ENCODE measurements at regions not wholly inside any gene's neighbourhood (a gene's known extent, or its start where the extent isn't known, plus 50 kb on each side); places are given as distances from the start of the nearest gene placed in this dataset.
A peak's percentile ranks its signal among the peaks of the same experiment; 100 is the strongest.
"Not testable (repeated sequence)": the region's sequence is repeated elsewhere in the genome, so short reads cannot be mapped to it uniquely, and the experiment has no call there.

DNA sequence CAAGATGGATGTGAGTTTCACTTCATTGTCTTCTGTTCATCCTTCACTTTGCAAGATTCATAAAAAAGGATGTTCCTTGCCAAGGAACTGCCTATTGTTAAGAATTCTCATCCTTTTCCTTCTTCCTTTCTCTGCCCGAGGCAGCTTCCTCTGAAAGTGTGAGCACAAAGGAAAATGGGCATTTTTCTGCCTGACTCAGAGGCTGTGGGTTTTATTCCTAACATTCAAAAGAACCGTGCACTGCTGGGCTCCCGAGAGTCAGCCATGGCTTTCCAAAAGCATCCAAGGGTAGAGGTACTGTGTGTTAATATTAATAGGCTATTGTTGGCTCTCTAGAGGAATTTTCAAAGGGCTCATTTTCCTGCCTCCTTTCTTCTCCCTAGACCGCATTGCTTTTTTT is 289.4 kb downstream of the ABCC12 start:
- no peak for TF ChIP-seq CTCF (IDR thresholded peaks at IDR 0.05; ENCODE audit: insufficient read depth, low read depth, low read length, missing control alignments)

DNA sequence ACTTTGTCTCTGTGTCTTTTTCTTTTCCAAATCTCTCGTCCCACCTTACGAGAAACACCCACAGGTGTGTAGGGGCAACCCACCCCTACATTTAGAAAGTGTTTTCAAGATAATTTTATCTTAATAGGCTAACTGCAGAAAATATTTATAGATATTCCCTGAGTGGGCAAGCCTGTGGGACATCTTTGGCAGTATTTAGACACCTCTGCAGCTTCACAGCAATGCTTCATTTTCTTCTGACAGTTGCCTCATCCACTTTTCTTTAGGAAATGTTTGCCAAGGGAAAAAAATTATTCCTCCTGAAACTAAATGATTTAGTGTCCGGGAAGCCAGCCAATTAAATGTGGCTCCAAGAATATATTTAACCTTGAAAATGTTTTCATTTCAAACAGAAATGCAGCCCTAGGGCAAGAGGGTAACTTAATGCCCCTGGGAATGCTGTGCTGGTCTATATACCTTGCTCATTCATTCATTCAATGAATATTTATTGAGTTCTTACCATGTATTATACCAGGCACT is 290.4 kb downstream of the ABCC12 start:
- DNase-seq (ENCODE audit: low read depth), result no peak
- no peak overlapping the region for H3K4me3 ChIP-seq (ENCODE audit: low read depth, low read length)
- TF ChIP-seq CTCF (IDR thresholded peaks at IDR 0.05; ENCODE audit: insufficient read depth, low read depth, low read length, missing control alignments), result no peak

More for the DNA sequence above, 289.4 kb downstream of the ABCC12 start:
- no peak overlapping the region for H3K4me3 ChIP-seq (ENCODE audit: low read depth, low read length)
- DNase-seq (ENCODE audit: low read depth), result no peak

GRCh38 chr16:47864262-47864661 is 291.5 kb downstream of the ABCC12 start:
- not testable (repeated sequence) for H3K4me3 ChIP-seq (ENCODE audit: low read depth, low read length); DNase-seq (ENCODE audit: low read depth)

DNA sequence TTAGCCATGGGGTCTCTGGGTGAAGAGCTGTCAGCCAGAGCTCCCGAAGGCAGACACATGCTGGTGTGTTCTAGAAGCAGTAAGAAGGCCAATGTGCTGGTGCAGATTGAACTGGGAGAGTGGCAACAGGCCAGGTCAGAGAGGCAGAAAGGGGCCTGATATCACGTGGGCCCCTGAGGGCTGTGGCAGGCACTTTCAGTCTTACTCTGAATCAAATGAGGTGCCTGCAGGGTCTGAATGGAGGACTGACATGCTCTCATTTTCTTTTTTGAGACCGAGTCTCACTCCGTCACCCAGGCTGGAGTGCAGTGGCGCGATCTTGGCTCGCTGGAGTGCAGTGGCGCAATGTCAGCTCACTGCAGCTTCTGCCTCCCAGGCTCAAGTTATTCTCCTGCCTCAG is 293.8 kb downstream of the ABCC12 start:
- DNase-seq (ENCODE audit: low read depth), result peak; percentile 21
- TF ChIP-seq CTCF (IDR thresholded peaks at IDR 0.05; ENCODE audit: insufficient read depth, low read depth, low read length, missing control alignments), result no peak
- H3K4me3 ChIP-seq (ENCODE audit: low read depth, low read length), result no peak overlapping the region

DNA sequence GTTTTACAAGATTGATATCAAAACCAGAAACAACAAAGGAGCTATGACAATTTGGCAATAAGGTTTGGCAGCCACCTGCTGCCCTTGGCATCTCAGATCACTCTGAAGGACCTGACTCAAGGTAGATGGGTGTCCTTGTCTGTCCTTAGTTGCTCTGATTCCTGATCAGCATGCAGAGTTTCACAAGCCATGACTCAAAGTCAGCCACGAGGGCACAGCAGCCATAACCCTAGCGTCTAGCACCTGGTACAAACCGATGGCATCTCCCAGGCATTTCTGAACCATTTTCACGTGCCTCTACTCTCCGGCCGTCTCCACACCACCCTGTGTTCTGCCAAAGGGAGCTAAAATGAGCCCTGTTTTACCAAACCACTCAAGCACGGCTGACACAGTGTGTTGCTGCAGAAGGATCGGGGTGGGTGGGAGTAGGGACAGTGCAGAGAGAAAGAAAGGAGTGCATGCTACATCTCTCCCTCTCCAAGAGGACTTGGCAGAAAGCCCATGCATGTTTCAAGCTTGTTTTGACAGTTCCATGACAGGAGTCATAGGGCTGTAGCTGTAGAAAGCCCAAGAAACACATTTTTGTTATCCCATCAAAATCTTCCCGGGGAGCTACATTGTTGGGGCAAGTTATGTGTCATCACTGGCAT is 297.3 kb downstream of the ABCC12 start:
- no peak for DNase-seq (ENCODE audit: low read depth)
- no peak for TF ChIP-seq CTCF (IDR thresholded peaks at IDR 0.05; ENCODE audit: insufficient read depth, low read depth, low read length, missing control alignments)
- H3K4me3 ChIP-seq (ENCODE audit: low read depth, low read length), result no peak overlapping the region

GRCh38 chr16:47855431-47855830 is 300.4 kb downstream of the ABCC12 start:
- no peak for TF ChIP-seq CTCF (IDR thresholded peaks at IDR 0.05; ENCODE audit: insufficient read depth, low read depth, low read length, missing control alignments)
- H3K4me3 ChIP-seq (ENCODE audit: low read depth, low read length), result no peak overlapping the region
- no peak for DNase-seq (ENCODE audit: low read depth)

- H3K4me3 ChIP-seq (ENCODE audit: low read depth, low read length), result no peak overlapping the region
- no peak for DNase-seq (ENCODE audit: low read depth)
- TF ChIP-seq CTCF (IDR thresholded peaks at IDR 0.05; ENCODE audit: insufficient read depth, low read depth, low read length, missing control alignments), result no peak
These were observed 301.1 kb downstream of the ABCC12 start for GRCh38 chr16:47854737-47855136.
